ENCODE measurements at regions not wholly inside any gene's neighbourhood (a gene's known extent, or its start where the extent isn't known, plus 50 kb on each side); places are given as distances from the start of the nearest gene placed in this dataset.

GRCh38 chr17:51541215-51541614 is 280.9 kb downstream of the UTP18 start:
- no peak for DNase-seq
- H3K4me1 ChIP-seq (ENCODE audit: control insufficient read depth, insufficient read depth, low read length, poor library complexity, severe bottlenecking) = no peaks in the 10 kb centered on the region
- Mint-ChIP-seq H3K4me1 (peaks cover 0 to 6% (median 3%) of the 10 kb centered on the region in 4 donors), H3K27ac (no peak overlapping the region), H3K9me3 (no peaks in the 10 kb centered on the region), H3K4me3 (no peak overlapping the region), H3K36me3 (no peaks in the 10 kb centered on the region), H3K27me3 (peaks cover under 1% of the 10 kb centered on the region)
- H3K4me3 ChIP-seq (ENCODE audit: low read depth, low read length) = no peak overlapping the region
- no peaks in the 10 kb centered on the region for H3K36me3 ChIP-seq (ENCODE audit: control insufficient read depth, insufficient read depth, low read length)
- no peak for ATAC-seq (ENCODE audit: low read depth in 2 of 2)
- H3K9me3 ChIP-seq (ENCODE audit: control insufficient read depth in 2 of 2, low read length in 2 of 2) = no peaks in the 10 kb centered on the region
- H3K27ac ChIP-seq (ENCODE audit: insufficient read depth, low read length, poor library complexity, severe bottlenecking) = no peak overlapping the region
- no peaks in the 10 kb centered on the region for H3K27me3 ChIP-seq (ENCODE audit: control insufficient read depth, insufficient read depth, low read length)

- no peak overlapping the region for H3K27ac Mint-ChIP-seq
- ATAC-seq (ENCODE audit: low read depth in 2 of 2) = no peak
- no peak for DNase-seq
Measured at GRCh38 chr17:51546114-51546513, 285.8 kb downstream of the UTP18 start.

GRCh38 chr17:51548125-51548524 is 287.8 kb downstream of the UTP18 start:
- H3K27me3 ChIP-seq (ENCODE audit: control insufficient read depth, insufficient read depth, low read length) = no peaks in the 10 kb centered on the region
- no peak for ATAC-seq (ENCODE audit: low read depth in 2 of 2)
- no peak overlapping the region for H3K4me3 Mint-ChIP-seq
- no peak overlapping the region for H3K4me3 ChIP-seq (ENCODE audit: low read depth, low read length)
- H3K36me3 ChIP-seq (ENCODE audit: control insufficient read depth, insufficient read depth, low read length) = no peaks in the 10 kb centered on the region
- H3K27ac Mint-ChIP-seq = no peak overlapping the region
- no peaks in the 10 kb centered on the region for H3K36me3 Mint-ChIP-seq
- H3K4me1 ChIP-seq (ENCODE audit: control insufficient read depth, insufficient read depth, low read length, poor library complexity, severe bottlenecking) = no peaks in the 10 kb centered on the region
- H3K4me1 Mint-ChIP-seq = no peaks in the 10 kb centered on the region
- DNase-seq = no peak
- H3K9me3 Mint-ChIP-seq = peaks cover 0 to 2% (median 0%) of the 10 kb centered on the region in 7 donors
- no peaks in the 10 kb centered on the region for H3K9me3 ChIP-seq (ENCODE audit: control insufficient read depth in 2 of 2, low read length in 2 of 2)
- no peaks in the 10 kb centered on the region for H3K27me3 Mint-ChIP-seq
- H3K27ac ChIP-seq (ENCODE audit: insufficient read depth, low read length, poor library complexity, severe bottlenecking) = no peak overlapping the region

More at GRCh38 chr17:51546114-51546513, 285.8 kb downstream of the UTP18 start:
- Mint-ChIP-seq H3K4me1 (no peaks in the 10 kb centered on the region), H3K9me3 (no peaks in the 10 kb centered on the region), H3K4me3 (no peak overlapping the region), H3K36me3 (no peaks in the 10 kb centered on the region), H3K27me3 (no peaks in the 10 kb centered on the region)
- Histone ChIP-seq H3K27ac (ENCODE audit: insufficient read depth, low read length, poor library complexity, severe bottlenecking) (no peak overlapping the region), H3K36me3 (ENCODE audit: control insufficient read depth, insufficient read depth, low read length) (no peaks in the 10 kb centered on the region), H3K4me1 (ENCODE audit: control insufficient read depth, insufficient read depth, low read length, poor library complexity, severe bottlenecking) (no peaks in the 10 kb centered on the region), H3K4me3 (ENCODE audit: low read depth, low read length) (no peak overlapping the region), H3K27me3 (ENCODE audit: control insufficient read depth, insufficient read depth, low read length) (no peaks in the 10 kb centered on the region), H3K9me3 (ENCODE audit: control insufficient read depth in 2 of 2, low read length in 2 of 2) (no peaks in the 10 kb centered on the region)

DNA sequence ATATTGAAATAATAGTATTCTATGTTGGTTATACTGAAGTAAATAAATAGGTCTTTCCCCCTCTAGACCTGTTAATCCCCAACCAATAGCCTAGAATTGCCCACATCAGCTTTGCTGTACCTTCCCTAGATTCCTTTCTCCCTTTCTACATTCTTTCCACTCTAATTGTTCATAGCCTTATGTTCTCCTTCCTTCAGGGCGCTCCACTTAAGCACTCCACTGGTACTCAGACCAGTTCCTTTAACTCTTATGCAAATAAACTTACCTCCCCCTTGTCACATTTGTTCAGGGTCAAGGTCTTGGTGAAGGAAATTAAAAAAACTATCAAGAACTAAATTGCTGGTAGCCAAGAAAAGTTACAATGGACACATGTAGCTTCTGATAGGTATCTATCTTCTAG is 294.8 kb downstream of the UTP18 start:
- H3K9me3 Mint-ChIP-seq = peaks cover 0 to 2% (median 0%) of the 10 kb centered on the region in 7 donors
- H3K27me3 Mint-ChIP-seq = peaks cover 5% of the 10 kb centered on the region
- no peak overlapping the region for H3K27ac Mint-ChIP-seq
- H3K27me3 ChIP-seq (ENCODE audit: control insufficient read depth, insufficient read depth, low read length) = peaks cover 4% of the 10 kb centered on the region
- H3K27ac ChIP-seq (ENCODE audit: insufficient read depth, low read length, poor library complexity, severe bottlenecking) = no peak overlapping the region
- H3K36me3 ChIP-seq (ENCODE audit: control insufficient read depth, insufficient read depth, low read length) = no peaks in the 10 kb centered on the region
- no peaks in the 10 kb centered on the region for H3K9me3 ChIP-seq (ENCODE audit: control insufficient read depth in 2 of 2, low read length in 2 of 2)
- no peaks in the 10 kb centered on the region for H3K36me3 Mint-ChIP-seq
- no peak overlapping the region for H3K4me3 ChIP-seq (ENCODE audit: low read depth, low read length)
- no peak overlapping the region for H3K4me3 Mint-ChIP-seq
- no peaks in the 10 kb centered on the region for H3K4me1 ChIP-seq (ENCODE audit: control insufficient read depth, insufficient read depth, low read length, poor library complexity, severe bottlenecking)
- no peak for ATAC-seq (ENCODE audit: low read depth in 2 of 2)
- no peaks in the 10 kb centered on the region for H3K4me1 Mint-ChIP-seq
- DNase-seq = no peak

GRCh38 chr17:51559778-51560177 is 299.4 kb downstream of the UTP18 start:
- Histone ChIP-seq H3K4me1 (ENCODE audit: control insufficient read depth, insufficient read depth, low read length, poor library complexity, severe bottlenecking) (no peaks in the 10 kb centered on the region), H3K9me3 (ENCODE audit: control insufficient read depth in 2 of 2, low read length in 2 of 2) (no peaks in the 10 kb centered on the region), H3K36me3 (ENCODE audit: control insufficient read depth, insufficient read depth, low read length) (no peaks in the 10 kb centered on the region), H3K4me3 (ENCODE audit: low read depth, low read length) (no peak overlapping the region), H3K27ac (ENCODE audit: insufficient read depth, low read length, poor library complexity, severe bottlenecking) (no peak overlapping the region), H3K27me3 (ENCODE audit: control insufficient read depth, insufficient read depth, low read length) (peaks cover 9% of the 10 kb centered on the region)
- H3K9me3 Mint-ChIP-seq = no peaks in the 10 kb centered on the region
- no peak overlapping the region for H3K4me3 Mint-ChIP-seq
- H3K4me1 Mint-ChIP-seq = no peaks in the 10 kb centered on the region
- H3K27me3 Mint-ChIP-seq = peaks cover 9% of the 10 kb centered on the region
- no peak for ATAC-seq (ENCODE audit: low read depth in 2 of 2)
- H3K27ac Mint-ChIP-seq = no peak overlapping the region
- DNase-seq = no peak
- no peaks in the 10 kb centered on the region for H3K36me3 Mint-ChIP-seq

- Mint-ChIP-seq H3K27ac (no peak overlapping the region), H3K9me3 (no peaks in the 10 kb centered on the region), H3K36me3 (no peaks in the 10 kb centered on the region), H3K27me3 (peaks cover 9% of the 10 kb centered on the region), H3K4me1 (no peaks in the 10 kb centered on the region), H3K4me3 (no peak overlapping the region)
- H3K36me3 ChIP-seq (ENCODE audit: control insufficient read depth, insufficient read depth, low read length) = no peaks in the 10 kb centered on the region
- DNase-seq = no peak
- H3K4me3 ChIP-seq (ENCODE audit: low read depth, low read length) = no peak overlapping the region
- peaks cover 7% of the 10 kb centered on the region for H3K27me3 ChIP-seq (ENCODE audit: control insufficient read depth, insufficient read depth, low read length)
- no peak overlapping the region for H3K27ac ChIP-seq (ENCODE audit: insufficient read depth, low read length, poor library complexity, severe bottlenecking)
- H3K4me1 ChIP-seq (ENCODE audit: control insufficient read depth, insufficient read depth, low read length, poor library complexity, severe bottlenecking) = no peaks in the 10 kb centered on the region
- no peak for ATAC-seq (ENCODE audit: low read depth in 2 of 2)
- H3K9me3 ChIP-seq (ENCODE audit: control insufficient read depth in 2 of 2, low read length in 2 of 2) = no peaks in the 10 kb centered on the region
Measured at GRCh38 chr17:51560398-51560797, 300.1 kb downstream of the UTP18 start.

GRCh38 chr17:51563961-51564360 is 303.6 kb downstream of the UTP18 start:
- Mint-ChIP-seq H3K36me3 (no peaks in the 10 kb centered on the region), H3K27me3 (peaks cover 4% of the 10 kb centered on the region), H3K27ac (no peak overlapping the region), H3K4me1 (no peaks in the 10 kb centered on the region), H3K9me3 (peaks cover 0 to 7% (median 0%) of the 10 kb centered on the region in 7 donors), H3K4me3 (no peak overlapping the region)
- H3K4me1 ChIP-seq (ENCODE audit: control insufficient read depth, insufficient read depth, low read length, poor library complexity, severe bottlenecking) = no peaks in the 10 kb centered on the region
- DNase-seq = no peak
- ATAC-seq (ENCODE audit: low read depth in 2 of 2) = no peak
- H3K9me3 ChIP-seq (ENCODE audit: control insufficient read depth in 2 of 2, low read length in 2 of 2) = no peaks in the 10 kb centered on the region
- H3K4me3 ChIP-seq (ENCODE audit: low read depth, low read length) = no peak overlapping the region
- no peaks in the 10 kb centered on the region for H3K36me3 ChIP-seq (ENCODE audit: control insufficient read depth, insufficient read depth, low read length)
- no peak overlapping the region for H3K27ac ChIP-seq (ENCODE audit: insufficient read depth, low read length, poor library complexity, severe bottlenecking)
- peaks cover 7% of the 10 kb centered on the region for H3K27me3 ChIP-seq (ENCODE audit: control insufficient read depth, insufficient read depth, low read length)

DNA sequence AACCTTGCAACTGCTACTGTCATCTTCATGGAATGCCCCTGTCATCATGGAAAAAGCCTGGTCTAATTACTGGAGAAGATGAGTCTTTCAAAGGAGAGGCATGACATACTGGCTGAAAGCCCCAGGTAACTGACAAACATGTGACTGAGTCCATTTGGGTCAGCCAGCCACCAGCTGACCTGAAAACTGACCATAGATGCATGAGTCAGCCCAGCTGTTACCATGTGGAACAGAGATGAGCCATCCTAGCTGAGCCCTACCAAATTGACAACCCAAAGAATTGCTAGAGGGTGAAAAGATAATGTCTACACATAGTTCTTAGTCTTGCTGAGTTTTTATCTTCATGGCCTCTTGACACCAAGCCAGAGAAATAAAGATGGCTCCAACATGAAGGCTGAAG is 311.8 kb downstream of the UTP18 start:
- DNase-seq (no peak), ATAC-seq (ENCODE audit: low read depth in 2 of 2) (no peak)
- H3K4me1 Mint-ChIP-seq = no peaks in the 10 kb centered on the region
- H3K4me3 Mint-ChIP-seq = no peak overlapping the region
- H3K36me3 ChIP-seq (ENCODE audit: control insufficient read depth, insufficient read depth, low read length) = no peaks in the 10 kb centered on the region
- H3K9me3 ChIP-seq (ENCODE audit: control insufficient read depth in 2 of 2, low read length in 2 of 2) = no peaks in the 10 kb centered on the region
- peaks cover 11% of the 10 kb centered on the region for H3K27me3 ChIP-seq (ENCODE audit: control insufficient read depth, insufficient read depth, low read length)
- H3K27ac Mint-ChIP-seq = no peak overlapping the region
- H3K4me3 ChIP-seq (ENCODE audit: low read depth, low read length) = no peak overlapping the region
- peaks cover 2 to 23% (median 7%) of the 10 kb centered on the region in 7 donors for H3K9me3 Mint-ChIP-seq
- H3K4me1 ChIP-seq (ENCODE audit: control insufficient read depth, insufficient read depth, low read length, poor library complexity, severe bottlenecking) = no peaks in the 10 kb centered on the region
- H3K27me3 Mint-ChIP-seq = peaks cover 28% of the 10 kb centered on the region
- H3K36me3 Mint-ChIP-seq = no peaks in the 10 kb centered on the region
- no peak overlapping the region for H3K27ac ChIP-seq (ENCODE audit: insufficient read depth, low read length, poor library complexity, severe bottlenecking)
